ENCODE measurements at regions not wholly inside any gene's neighbourhood (a gene's known extent, or its start where the extent isn't known, plus 50 kb on each side); places are given as distances from the start of the nearest gene placed in this dataset.

GRCh38 chr4:17296921-17297890, 214.7 kb downstream of the QDPR start:
- no peak for DNase-seq (ENCODE audit: low read depth in 2 of 3, low spot score in 1 of 3)

GRCh38 chr4:17293901-17294300, 218.0 kb downstream of the QDPR start:
- no peak for DNase-seq (ENCODE audit: low read depth in 2 of 3, low spot score in 1 of 3)

DNA sequence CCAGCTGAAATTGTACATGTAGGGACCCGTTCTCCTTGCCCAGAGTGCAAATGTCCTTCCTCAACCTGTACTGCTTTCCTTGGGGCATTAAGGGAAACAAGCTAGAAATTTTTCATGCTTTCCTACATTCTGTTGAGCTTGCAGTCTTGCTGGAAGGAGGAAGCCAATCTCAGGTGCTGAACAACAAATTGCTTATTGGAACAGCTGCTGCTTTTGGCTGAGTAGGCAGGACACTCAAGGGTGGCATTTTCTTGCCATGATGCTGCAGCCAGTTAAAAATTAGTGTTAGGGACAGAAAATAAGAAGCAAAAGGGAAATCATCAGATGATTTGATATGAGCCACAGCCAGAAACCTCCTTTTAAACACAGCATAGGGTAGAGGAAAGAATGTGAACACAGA, 223.7 kb downstream of the QDPR start:
- DNase-seq (ENCODE audit: low read depth in 2 of 3, low spot score in 1 of 3), result no peak

GRCh38 chr4:17286752-17287460, 225.0 kb downstream of the QDPR start:
- no peak for DNase-seq (ENCODE audit: low read depth in 2 of 3, low spot score in 1 of 3)

DNA sequence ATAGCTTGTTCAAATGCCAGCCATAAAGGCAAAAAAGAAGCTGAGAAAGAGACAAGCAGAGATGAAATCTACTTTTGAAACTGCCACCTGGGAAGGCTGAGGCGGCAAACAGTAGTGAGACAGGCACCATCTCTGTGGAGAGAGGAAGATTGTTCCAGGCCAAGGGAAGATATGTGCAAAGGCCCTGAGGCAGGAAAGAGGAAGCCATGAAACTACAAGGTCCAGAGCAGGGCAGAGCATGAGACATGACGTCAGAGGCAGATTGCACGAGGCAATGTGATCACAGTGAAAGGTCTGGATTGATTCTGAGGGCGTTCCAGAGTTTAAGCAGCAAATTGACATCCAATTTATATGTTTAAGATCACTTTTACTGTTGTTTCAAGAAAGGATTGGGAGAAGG, 226.1 kb downstream of the QDPR start:
- DNase-seq (ENCODE audit: low read depth in 2 of 3, low spot score in 1 of 3), result no peak

- no peak for DNase-seq (ENCODE audit: low read depth in 2 of 3, low spot score in 1 of 3)
Observed at GRCh38 chr4:17284323-17285175, 227.3 kb downstream of the QDPR start.

DNA sequence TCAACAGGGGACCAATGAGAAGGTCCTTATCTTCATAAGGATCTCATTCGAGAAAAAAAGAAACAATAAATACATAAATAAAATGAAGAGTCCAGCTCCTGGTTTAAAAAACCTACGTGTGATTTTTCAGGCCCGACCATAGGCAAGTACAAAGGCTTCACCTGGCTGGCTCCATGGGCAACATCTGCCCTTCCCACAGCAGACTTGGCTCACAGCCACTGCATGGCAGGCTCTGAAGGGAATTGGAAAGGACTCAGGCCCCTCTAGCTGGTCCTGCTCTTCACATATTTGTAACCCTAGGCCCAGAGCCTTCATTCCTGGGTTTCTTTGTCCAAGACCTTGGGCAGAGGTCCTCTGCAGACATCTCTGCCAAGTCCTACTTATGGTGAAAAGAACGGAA, 228.1 kb downstream of the QDPR start:
- no peak for DNase-seq (ENCODE audit: low read depth in 2 of 3, low spot score in 1 of 3)

DNA sequence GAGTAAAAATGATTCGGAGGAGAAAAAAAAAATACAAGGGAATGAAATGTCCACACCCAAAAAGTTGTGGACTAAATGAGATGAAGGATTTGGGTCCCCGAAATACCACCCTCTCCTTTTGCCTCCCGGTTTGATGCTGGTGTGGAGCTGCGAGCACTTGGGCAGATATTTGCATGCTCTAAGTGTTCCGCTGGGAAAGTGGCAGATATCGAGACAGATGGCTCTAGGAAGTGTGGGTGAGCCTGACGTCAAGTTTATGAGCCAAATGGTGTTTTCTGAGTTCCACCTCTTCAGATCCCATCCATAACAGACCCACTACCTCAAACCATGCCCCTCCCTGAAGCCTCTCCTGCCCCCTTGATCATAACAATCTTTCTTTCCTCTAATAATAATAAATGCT, 228.6 kb downstream of the QDPR start:
- DNase-seq (ENCODE audit: low read depth in 2 of 3, low spot score in 1 of 3), result no peak

DNA sequence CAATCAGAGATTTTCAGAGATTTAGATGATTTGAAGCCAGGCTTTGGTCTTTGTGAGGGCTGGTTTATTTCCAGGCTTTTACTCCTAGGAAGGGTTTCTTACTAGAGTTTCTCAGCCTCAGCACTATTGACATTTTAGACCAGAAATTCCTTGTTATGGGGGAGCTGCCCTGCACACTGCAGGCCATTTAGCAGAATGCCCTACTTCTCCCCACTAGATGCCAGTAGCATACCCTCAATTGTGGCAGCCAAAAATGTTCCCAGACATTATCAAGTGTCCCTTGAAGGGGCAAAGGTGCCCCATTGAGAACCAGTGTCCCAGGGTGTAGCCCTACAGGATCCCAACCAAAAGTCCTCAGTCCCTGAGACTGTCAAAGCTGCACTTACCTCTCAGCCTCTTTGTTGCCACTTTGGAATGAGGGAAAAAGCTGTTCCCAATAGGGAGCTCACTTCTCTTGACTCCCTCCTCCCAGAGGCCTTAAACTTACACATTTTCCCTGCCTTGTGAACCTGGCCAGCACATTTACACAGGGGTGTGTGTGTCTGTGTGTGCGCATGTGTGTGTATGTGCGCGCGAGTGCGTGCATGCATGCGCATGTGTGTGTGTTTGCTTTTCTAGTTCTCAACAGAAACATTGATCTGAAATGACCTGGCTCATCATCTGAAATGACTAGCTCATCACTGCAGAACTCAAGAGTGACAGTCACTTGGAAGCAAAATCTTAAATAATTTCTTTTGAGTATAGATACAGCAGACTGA, 231.4 kb downstream of the QDPR start:
- no peak for DNase-seq (ENCODE audit: low read depth in 2 of 3, low spot score in 1 of 3)

DNA sequence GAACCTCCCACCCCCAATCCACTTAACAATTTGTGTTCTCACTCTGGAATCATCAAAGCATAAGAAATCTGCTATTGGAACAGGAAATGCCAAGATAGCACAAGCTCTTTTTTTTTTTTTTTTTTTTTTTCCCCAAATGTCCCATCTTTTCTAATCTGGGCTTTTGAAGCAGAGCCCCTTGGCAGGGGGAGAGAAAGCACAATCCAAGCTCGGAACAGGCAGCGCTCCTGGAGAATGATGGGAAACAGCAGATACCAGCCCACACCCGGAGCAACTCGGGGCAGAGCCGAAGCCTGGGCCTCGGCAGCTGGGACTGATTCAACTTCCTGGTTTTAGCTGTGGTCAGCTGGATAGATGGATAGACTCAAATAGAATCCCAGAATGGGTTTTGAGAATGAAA, 235.1 kb downstream of the QDPR start:
- DNase-seq (ENCODE audit: low read depth in 2 of 3, low spot score in 1 of 3), result no peak

GRCh38 chr4:17275836-17276235, 236.1 kb downstream of the QDPR start:
- no peak for DNase-seq (ENCODE audit: low read depth in 2 of 3, low spot score in 1 of 3)

- DNase-seq (ENCODE audit: low read depth in 2 of 3, low spot score in 1 of 3), result no peak
Observed at GRCh38 chr4:17273047-17273446, 238.8 kb downstream of the QDPR start.

- no peak for DNase-seq (ENCODE audit: low read depth in 2 of 3, low spot score in 1 of 3)
Observed at GRCh38 chr4:17272154-17272553, 239.7 kb downstream of the QDPR start.

GRCh38 chr4:17265653-17266052, 246.2 kb downstream of the QDPR start:
- DNase-seq (ENCODE audit: low read depth in 2 of 3, low spot score in 1 of 3), result no peak

DNA sequence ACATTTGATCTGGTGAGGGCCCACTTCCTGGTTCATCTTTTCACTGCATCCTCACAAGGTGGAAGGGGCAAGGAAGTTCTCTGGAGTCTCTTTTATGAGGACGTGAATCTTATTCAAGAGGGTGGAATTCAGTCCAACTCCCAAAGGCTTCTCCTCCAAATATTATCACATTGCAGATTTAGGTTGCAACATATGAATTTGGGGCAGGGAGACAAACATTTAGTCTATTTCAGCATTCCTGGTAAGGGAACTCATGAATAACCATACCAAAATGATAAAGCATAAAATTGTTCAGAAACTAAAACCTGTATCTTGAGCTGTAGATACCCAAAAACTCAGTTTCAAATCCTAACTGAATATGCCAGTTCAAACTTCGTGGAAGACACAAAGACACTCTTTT, 246.8 kb downstream of the QDPR start:
- no peak for DNase-seq (ENCODE audit: low read depth in 2 of 3, low spot score in 1 of 3)

- no peak for DNase-seq (ENCODE audit: low read depth in 2 of 3, low spot score in 1 of 3)
Observed at GRCh38 chr4:17260166-17260907, 251.6 kb downstream of the QDPR start.

DNA sequence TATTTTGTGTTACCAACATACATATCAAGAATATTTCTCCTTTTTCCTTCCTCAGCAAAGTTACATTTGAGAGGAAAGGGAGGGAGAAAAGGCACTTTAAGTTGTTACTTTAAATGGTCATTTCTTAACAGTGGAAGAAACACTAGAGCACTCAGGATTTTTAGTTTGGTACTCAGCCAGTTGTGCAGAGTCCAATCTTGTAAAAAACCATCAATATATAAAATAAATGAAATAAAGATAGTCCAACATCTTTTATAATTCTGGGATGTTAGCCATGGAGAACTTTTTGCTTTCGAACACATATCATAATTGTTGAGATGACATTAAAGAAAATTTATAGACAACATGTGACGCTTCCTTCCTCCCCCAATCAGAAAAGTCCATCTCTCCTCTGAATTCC, 253.8 kb downstream of the QDPR start:
- no peak for DNase-seq (ENCODE audit: low read depth in 2 of 3, low spot score in 1 of 3)

DNA sequence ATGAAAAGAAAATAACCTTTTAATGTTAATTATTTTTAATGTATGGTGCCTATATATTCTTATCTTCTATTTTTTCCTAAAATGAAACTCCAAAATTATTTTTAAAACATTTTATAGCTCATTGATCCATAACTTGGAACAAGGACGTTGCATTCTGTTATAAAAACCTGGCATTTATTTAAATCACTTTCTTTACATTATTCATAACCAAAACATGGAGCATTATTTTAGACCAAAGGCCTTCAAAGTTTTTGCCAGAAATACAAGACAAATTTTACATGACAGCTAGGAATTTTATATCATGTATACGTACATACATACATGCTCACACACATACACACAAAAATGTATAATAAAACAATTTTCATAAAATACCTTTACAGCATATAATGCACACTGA, 259.8 kb downstream of the QDPR start:
- no peak for DNase-seq (ENCODE audit: low read depth in 2 of 3, low spot score in 1 of 3)

DNA sequence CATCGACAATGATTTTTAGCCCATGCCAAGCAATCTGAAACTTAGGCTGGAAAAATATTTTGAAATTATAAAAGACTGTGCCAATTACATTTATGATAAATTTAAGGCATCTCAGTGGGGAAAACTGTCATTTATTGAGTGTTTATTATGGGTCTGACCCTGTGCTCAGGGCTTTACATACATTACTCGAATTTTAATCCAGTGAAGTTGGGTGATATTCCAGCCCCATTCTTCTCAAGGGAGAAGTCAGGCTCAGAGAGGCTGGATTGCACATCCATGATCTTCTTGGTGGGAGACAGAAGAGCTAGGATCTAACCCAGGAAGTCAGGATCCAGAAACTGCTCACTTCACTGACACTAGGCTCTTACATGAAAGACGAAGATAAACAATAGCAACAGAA, 260.8 kb downstream of the QDPR start:
- DNase-seq (ENCODE audit: low read depth in 2 of 3, low spot score in 1 of 3), result no peak

DNA sequence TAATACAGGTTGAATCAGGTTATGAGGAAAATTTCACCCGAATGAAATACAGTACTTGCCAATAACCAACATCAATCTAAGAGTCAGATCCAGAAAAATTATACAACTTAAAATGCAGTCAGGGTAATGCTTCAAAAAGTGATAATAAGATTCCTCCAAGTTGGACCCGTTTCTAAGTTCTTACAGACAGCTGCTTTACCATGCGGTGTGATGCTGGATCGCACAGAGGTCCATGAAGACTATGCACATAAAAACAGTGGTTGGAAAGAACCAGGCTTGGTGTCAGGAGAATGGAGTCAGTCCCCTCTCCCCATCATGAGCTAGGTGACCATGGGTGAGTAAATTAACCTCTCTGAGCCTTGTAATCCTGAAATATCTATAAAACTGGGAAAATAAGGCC, 261.3 kb downstream of the QDPR start:
- no peak for DNase-seq (ENCODE audit: low read depth in 2 of 3, low spot score in 1 of 3)
